Hepatocyte (in vitro differentiated cells): ENCODE measurements at regions not wholly inside any gene's neighbourhood (a gene's known extent, or its start where the extent isn't known, plus 50 kb on each side); places are given as distances from the start of the nearest gene placed in this dataset.

ENCODE experiments used
- DNase-seq: peaks from one replicate; pipeline ENCODE4 v3.0.0-alpha.2; 2016; ENCODE audit warnings: low spot score
- H2AFZ ChIP-seq: fragments of 200-600 bp; sonication (generic); 2 replicates; pipeline ENCODE4 v1.6.0; 2016; ENCODE audit warnings: antibody characterized with exemption, mild to moderate bottlenecking
- H3K27ac ChIP-seq: fragments of 200-600 bp; sonication (generic); 2 replicates; pipeline ENCODE4 v1.5.1; 2016; ENCODE audit warnings: mild to moderate bottlenecking
- H3K27me3 ChIP-seq: fragments of 200-600 bp; sonication (generic); 2 replicates; pipeline ENCODE4 v1.6.1; 2016
- H3K36me3 ChIP-seq: fragments of 200-600 bp; sonication (generic); replicated peaks from 2 replicates; pipeline ENCODE4 v1.5.1; 2016; ENCODE audit warnings: low read depth; ENCODE audit not compliant: insufficient read depth
- H3K4me1 ChIP-seq: fragments of 200-600 bp; sonication (generic); 2 replicates; pipeline ENCODE4 v1.5.1; 2016; ENCODE audit warnings: mild to moderate bottlenecking, moderate library complexity; ENCODE audit not compliant: insufficient read depth
- H3K4me2 ChIP-seq: fragments of 200-600 bp; sonication (generic); 2 replicates; pipeline ENCODE4 v1.6.0; 2016
- H3K4me3 ChIP-seq: fragments of 200-600 bp; sonication (generic); 2 replicates; pipeline ENCODE4 v1.5.1; 2016; ENCODE audit warnings: mild to moderate bottlenecking
- H3K79me2 ChIP-seq: fragments of 200-600 bp; sonication (generic); 2 replicates; pipeline ENCODE4 v1.6.0; 2017; ENCODE audit warnings: mild to moderate bottlenecking
- H3K9me2 ChIP-seq: fragments of 200-600 bp; sonication (generic); replicated peaks from 2 replicates; pipeline ENCODE4 v1.6.0; 2017; ENCODE audit warnings: mild to moderate bottlenecking; ENCODE audit not compliant: insufficient read depth
- H3K9me3 ChIP-seq: fragments of 200-600 bp; sonication (generic); 2 replicates; pipeline ENCODE4 v1.5.1; 2016; ENCODE audit warnings: low read depth, mild to moderate bottlenecking
- H4K20me1 ChIP-seq: fragments of 200-600 bp; sonication (generic); 2 replicates; pipeline ENCODE4 v1.6.0; 2016; ENCODE audit warnings: mild to moderate bottlenecking; ENCODE audit not compliant: insufficient read depth, poor library complexity, severe bottlenecking
- EZH2 ChIP-seq: fragments of 200-600 bp; sonication (generic); IDR thresholded peaks from 2 replicates; pipeline ENCODE4 v1.6.1; 2016; ENCODE audit warnings: antibody characterized with exemption, mild to moderate bottlenecking, borderline replicate concordance
- EZH2phosphoT487 ChIP-seq: fragments of 200-600 bp; sonication (generic); IDR thresholded peaks from one replicate; pipeline ENCODE4 v1.6.1; 2018; ENCODE audit warnings: antibody characterized with exemption, mild to moderate bottlenecking, low read depth, moderate library complexity; ENCODE audit not compliant: unreplicated experiment, severe bottlenecking
- WGBS: methylation state at CpG from one replicate; pipeline ENCODE4 v1.1.6; 2016; ENCODE audit warnings: low lambda C conversion rate; ENCODE audit errors: missing lambda C conversion rate; 5-methylcytosine and 5-hydroxymethylcytosine counted together
- TF ChIP-seq, protein P1 (sequence below): fragments of 200-600 bp; sonication (generic); IDR thresholded peaks from 2 replicates; pipeline ENCODE4 v1.5.1; 2016; ENCODE audit warnings: antibody characterized with exemption, mild to moderate bottlenecking; ENCODE audit not compliant: poor library complexity

DNA sequence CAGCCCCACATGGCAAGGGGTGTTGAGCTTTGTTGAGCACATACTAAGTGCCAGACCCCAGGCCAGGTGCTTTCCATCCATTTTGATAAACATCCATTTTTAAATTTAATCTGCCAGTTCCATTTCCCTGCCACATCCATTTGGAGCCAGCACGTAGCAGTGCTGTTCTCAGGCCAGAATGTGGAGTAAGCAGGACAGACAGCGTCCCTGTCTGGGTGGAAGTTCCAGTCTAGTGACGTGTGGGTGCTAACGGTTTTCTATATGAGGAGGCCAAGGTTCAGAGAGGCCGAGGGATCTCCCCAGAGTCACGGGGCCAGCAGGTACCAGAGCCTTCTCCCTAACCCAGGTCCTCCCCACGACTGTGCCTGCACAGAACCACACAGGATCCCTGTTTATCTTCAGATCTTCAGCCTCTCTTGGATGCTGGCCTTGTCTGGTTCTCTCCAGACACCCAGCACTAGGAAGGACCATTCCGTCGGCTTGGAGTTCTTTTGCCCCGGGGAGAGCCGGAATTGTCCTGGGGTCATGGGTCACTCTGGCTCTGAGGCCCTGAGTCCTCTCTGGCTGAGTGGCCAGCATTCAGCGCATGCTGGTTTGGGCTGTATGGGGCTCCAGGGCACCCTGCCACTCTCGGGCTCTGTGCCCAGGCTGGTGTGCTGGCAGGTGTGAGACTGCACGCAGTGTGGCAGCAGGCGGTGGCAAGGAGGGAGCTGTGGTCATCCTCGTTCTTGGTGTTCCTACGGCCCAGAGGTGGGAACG lies 63.6 kb upstream of the PPARA start:
- Histone ChIP-seq H3K27ac (peak overlapping the region; percentile 78), H3K4me2 (no peak overlapping the region), H3K9me2 (no peaks in the 10 kb centered on the region), H4K20me1 (peaks cover 3% of the 10 kb centered on the region), H3K4me3 (no peak overlapping the region), H3K36me3 (no peaks in the 10 kb centered on the region), H3K9me3 (no peaks in the 10 kb centered on the region), H3K79me2 (peaks cover 2% of the 10 kb centered on the region), H2AFZ (no peak overlapping the region), H3K4me1 (peaks cover 19% of the 10 kb centered on the region), H3K27me3 (no peaks in the 10 kb centered on the region)
- 93% methylated on average over 18 of the region's 18 CpGs for WGBS
- no peak for DNase-seq
- TF ChIP-seq EZH2phosphoT487, result no peak

DNA sequence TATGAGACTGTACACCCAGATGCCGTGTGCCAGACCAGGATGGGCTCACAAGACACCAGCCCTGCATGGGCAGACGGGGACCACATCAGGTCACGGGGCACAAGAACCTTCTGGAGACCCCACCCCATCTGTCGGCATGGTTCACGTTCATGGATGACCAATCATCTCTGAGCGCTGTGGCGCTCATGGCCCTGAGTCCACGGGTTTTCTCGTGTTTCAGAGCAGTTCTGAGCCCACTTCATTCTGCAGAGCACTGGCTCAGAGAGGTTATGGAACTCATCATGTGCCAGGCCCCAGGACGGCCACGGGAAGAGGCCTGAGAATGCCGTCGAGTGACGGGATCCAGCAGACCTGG lies 63.0 kb upstream of the PPARA start:
- no peak for DNase-seq
- 93% methylated on average over 14 of the region's 14 CpGs for WGBS
- H4K20me1 ChIP-seq, result peaks cover 3% of the 10 kb centered on the region
- peaks cover 19% of the 10 kb centered on the region for H3K4me1 ChIP-seq
- no peaks in the 10 kb centered on the region for H3K27me3 ChIP-seq
- H3K36me3 ChIP-seq, result no peaks in the 10 kb centered on the region
- H2AFZ ChIP-seq, result no peak overlapping the region
- H3K4me2 ChIP-seq, result peak overlapping the region; percentile 46
- H3K27ac ChIP-seq, result peak overlapping the region; percentile 78
- no peak overlapping the region for H3K4me3 ChIP-seq
- peaks cover 2% of the 10 kb centered on the region for H3K79me2 ChIP-seq
- no peaks in the 10 kb centered on the region for H3K9me3 ChIP-seq
- TF ChIP-seq, protein P1, sequence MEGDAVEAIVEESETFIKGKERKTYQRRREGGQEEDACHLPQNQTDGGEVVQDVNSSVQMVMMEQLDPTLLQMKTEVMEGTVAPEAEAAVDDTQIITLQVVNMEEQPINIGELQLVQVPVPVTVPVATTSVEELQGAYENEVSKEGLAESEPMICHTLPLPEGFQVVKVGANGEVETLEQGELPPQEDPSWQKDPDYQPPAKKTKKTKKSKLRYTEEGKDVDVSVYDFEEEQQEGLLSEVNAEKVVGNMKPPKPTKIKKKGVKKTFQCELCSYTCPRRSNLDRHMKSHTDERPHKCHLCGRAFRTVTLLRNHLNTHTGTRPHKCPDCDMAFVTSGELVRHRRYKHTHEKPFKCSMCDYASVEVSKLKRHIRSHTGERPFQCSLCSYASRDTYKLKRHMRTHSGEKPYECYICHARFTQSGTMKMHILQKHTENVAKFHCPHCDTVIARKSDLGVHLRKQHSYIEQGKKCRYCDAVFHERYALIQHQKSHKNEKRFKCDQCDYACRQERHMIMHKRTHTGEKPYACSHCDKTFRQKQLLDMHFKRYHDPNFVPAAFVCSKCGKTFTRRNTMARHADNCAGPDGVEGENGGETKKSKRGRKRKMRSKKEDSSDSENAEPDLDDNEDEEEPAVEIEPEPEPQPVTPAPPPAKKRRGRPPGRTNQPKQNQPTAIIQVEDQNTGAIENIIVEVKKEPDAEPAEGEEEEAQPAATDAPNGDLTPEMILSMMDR, result no peak
- no peak for TF ChIP-seq EZH2phosphoT487
- TF ChIP-seq EZH2, result no peak
- no peaks in the 10 kb centered on the region for H3K9me2 ChIP-seq

DNA sequence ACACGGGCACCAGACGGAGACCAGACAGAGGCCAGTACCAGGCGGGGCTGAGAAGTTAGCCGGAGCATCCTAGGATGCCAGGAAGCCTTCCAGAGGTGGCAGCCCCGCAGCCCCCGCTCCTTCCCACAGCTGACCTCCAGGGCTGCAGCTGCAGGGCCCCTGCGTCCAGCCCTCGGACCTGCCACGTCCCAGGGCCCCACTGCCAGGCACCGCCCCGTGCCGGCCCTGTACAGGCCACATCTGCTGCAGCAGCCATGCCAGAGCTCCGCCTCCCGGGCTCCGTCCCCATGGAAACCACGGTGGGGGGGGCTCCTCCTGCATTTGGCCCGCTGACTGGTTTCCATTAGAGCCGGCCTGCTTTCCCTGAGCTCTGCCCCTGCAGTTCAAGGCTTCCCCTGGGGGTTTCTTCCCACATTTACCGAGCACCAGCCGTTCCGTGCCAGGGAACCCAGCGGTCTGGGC lies 62.5 kb upstream of the PPARA start:
- DNase-seq, result peak; percentile 80
- Histone ChIP-seq H4K20me1 (peaks cover 3% of the 10 kb centered on the region), H3K79me2 (peaks cover 2% of the 10 kb centered on the region), H3K4me1 (peaks cover 19% of the 10 kb centered on the region), H3K36me3 (no peaks in the 10 kb centered on the region), H2AFZ (no peak overlapping the region), H3K4me3 (no peak overlapping the region), H3K27me3 (no peaks in the 10 kb centered on the region), H3K4me2 (peak overlapping the region; percentile 46), H3K9me3 (no peaks in the 10 kb centered on the region), H3K27ac (peak overlapping the region; percentile 78), H3K9me2 (no peaks in the 10 kb centered on the region)
- TF ChIP-seq, protein P1, result no peak
- TF ChIP-seq EZH2 (no peak), EZH2phosphoT487 (no peak)
- 67% methylated on average over 16 of the region's 22 CpGs for WGBS

DNA sequence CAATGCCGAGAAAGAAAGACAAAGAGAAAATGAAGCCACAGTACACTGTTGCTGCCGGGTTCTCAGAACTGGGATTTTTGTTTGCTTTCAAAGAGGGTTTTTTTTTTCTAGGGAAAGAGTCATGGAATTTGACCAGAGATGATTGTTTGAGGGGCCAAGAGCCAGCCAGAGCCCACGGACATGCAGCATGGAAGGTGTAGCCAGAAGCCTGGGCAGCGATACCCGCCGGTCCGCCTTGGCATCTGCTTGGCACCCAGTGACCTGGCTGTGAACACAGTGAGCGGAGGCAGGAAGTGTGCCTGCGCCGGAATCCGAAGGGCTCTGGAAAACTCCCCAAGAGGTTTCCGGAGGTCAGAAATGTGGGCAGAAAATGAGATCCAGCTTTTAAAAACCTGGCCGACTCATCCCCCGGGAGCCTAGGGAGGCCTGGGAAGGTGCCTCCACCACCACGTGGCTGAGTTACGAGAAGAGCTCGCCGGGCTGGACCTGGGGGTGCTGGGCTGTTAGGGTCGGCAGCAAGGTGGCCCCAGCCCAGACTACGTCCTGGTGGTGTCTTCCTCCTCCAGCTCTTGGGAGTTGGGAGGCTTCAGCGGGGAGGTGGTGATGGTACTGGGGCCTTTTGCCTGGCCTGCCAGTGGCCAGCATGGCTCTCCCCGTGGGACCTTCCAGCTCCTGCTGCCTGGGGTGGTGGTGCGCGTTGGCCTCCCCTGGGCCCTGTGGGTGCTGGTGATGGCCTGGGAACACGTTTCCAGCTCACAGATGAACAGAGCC lies 61.6 kb upstream of the PPARA start:
- Histone ChIP-seq H3K4me1 (peaks cover 19% of the 10 kb centered on the region), H3K9me3 (no peaks in the 10 kb centered on the region), H3K4me3 (no peak overlapping the region), H3K27ac (peak overlapping the region; percentile 57), H3K9me2 (no peaks in the 10 kb centered on the region), H3K79me2 (peaks cover 2% of the 10 kb centered on the region), H3K36me3 (no peaks in the 10 kb centered on the region), H2AFZ (no peak overlapping the region), H4K20me1 (peaks cover 3% of the 10 kb centered on the region), H3K4me2 (peak overlapping the region; percentile 46), H3K27me3 (no peaks in the 10 kb centered on the region)
- DNase-seq, result no peak
- 90% methylated on average over 25 of the region's 25 CpGs for WGBS
- TF ChIP-seq EZH2 (no peak), EZH2phosphoT487 (no peak)
- TF ChIP-seq, protein P1, result no peak
